GM19397 (cell line): ENCODE measurements at regions not wholly inside any gene's neighbourhood (a gene's known extent, or its start where the extent isn't known, plus 50 kb on each side); places are given as distances from the start of the nearest gene placed in this dataset.
A peak's percentile ranks its signal among the peaks of the same experiment; 100 is the strongest.

Source experiments
- ATAC-seq: cut with Tn5 transposase; IDR thresholded peaks from one replicate; pipeline ENCODE4 v1.9.1; 2021; ENCODE audit warnings: mild to moderate bottlenecking, moderate library complexity; ENCODE audit not compliant: unreplicated experiment

DNA sequence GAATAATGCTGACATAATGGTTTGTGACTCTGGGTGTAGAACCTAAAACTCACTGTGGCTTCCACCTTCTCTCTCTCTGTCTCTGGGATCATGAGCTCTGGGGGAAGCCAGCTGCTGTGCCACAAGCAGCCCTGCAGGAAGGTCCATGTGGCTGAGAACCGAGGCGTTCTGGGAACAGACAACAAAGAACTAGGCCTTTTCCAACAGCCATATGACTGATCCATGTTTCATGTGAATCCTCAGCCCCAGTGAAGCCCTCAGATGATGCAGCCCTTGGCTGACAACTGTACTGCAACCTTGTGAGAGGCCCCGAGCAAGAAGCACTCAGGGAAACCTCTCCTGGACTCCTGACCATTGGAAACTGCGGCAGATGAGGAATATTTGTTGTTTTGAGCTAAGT lies 56.6 kb downstream of the HLA-G start:
- no peak for ATAC-seq

DNA sequence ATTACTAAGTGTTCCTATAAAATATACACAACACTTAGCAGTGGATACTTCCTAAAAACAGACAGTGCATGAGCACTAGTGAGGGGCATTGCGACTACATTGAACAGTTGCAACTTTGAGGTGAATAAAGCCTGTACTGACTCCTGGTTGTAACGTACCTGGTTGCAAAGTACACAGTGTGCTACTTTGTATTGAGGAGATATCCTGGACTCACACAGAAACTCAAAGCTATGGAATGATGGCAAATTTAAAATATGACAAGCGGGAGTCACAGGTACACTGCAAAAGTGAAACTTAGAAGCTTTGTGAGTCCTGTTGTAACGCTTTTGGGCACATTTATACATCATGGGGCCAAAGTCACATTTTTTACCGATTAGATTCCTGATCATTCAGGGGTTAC lies 55.6 kb upstream of the HLA-A start:
- ATAC-seq, result no peak

GRCh38 chr6:29887330-29887818 lies 55.0 kb upstream of the HLA-A start:
- ATAC-seq, result peak; percentile 25

- ATAC-seq, result peak; percentile 71
These were observed 54.2 kb upstream of the HLA-A start for GRCh38 chr6:29887819-29888776.
